GM18867 (cell line): ENCODE measurements at regions not wholly inside any gene's neighbourhood (a gene's known extent, or its start where the extent isn't known, plus 50 kb on each side); places are given as distances from the start of the nearest gene placed in this dataset.
"Not testable (repeated sequence)": the region's sequence is repeated elsewhere in the genome, so short reads cannot be mapped to it uniquely, and the experiment has no call there.

Experiments used
- ATAC-seq: cut with Tn5 transposase; IDR thresholded peaks from one replicate; pipeline ENCODE4 v1.9.1; 2021; ENCODE audit warnings: mild to moderate bottlenecking, moderate library complexity; ENCODE audit not compliant: unreplicated experiment

- no peak for ATAC-seq
Observed at GRCh38 chr13:61672756-61673155, 257.1 kb upstream of the PCDH20 start.

GRCh38 chr13:61670384-61671161 is 254.9 kb upstream of the PCDH20 start:
- no peak for ATAC-seq

GRCh38 chr13:61664801-61665705 is 249.4 kb upstream of the PCDH20 start:
- ATAC-seq, result no peak

GRCh38 chr13:61654481-61654880 is 238.8 kb upstream of the PCDH20 start:
- no peak for ATAC-seq

- no peak for ATAC-seq
Observed at GRCh38 chr13:61648547-61648946, 232.9 kb upstream of the PCDH20 start.

- ATAC-seq, result no peak
Observed at GRCh38 chr13:61612192-61612591, 196.5 kb upstream of the PCDH20 start.

- no peak for ATAC-seq
Observed at GRCh38 chr13:61608138-61608537, 192.5 kb upstream of the PCDH20 start.

- no peak for ATAC-seq
Observed at GRCh38 chr13:61600360-61601033, 184.8 kb upstream of the PCDH20 start.

GRCh38 chr13:61592489-61592888 is 176.8 kb upstream of the PCDH20 start:
- ATAC-seq, result no peak

GRCh38 chr13:61575973-61576372 is 160.3 kb upstream of the PCDH20 start:
- no peak for ATAC-seq

- no peak for ATAC-seq
Observed at GRCh38 chr13:61563645-61564044, 148.0 kb upstream of the PCDH20 start.

GRCh38 chr13:61546911-61547310 is 131.3 kb upstream of the PCDH20 start:
- ATAC-seq, result no peak

- no peak for ATAC-seq
Observed at GRCh38 chr13:61546413-61546812, 130.8 kb upstream of the PCDH20 start.

GRCh38 chr13:61536433-61536832 is 120.8 kb upstream of the PCDH20 start:
- ATAC-seq, result no peak

- no peak for ATAC-seq
Observed at GRCh38 chr13:61531383-61532065, 115.9 kb upstream of the PCDH20 start.

- not testable (repeated sequence) for ATAC-seq
Observed at GRCh38 chr13:61519214-61519613, 103.6 kb upstream of the PCDH20 start.

- ATAC-seq, result no peak
Observed at GRCh38 chr13:61508936-61509335, 93.3 kb upstream of the PCDH20 start.

- ATAC-seq, result no peak
Observed at GRCh38 chr13:61500176-61500575, 84.5 kb upstream of the PCDH20 start.

GRCh38 chr13:61495648-61496047 is 80.0 kb upstream of the PCDH20 start:
- ATAC-seq, result no peak

GRCh38 chr13:61493556-61493955 is 77.9 kb upstream of the PCDH20 start:
- ATAC-seq, result not testable (repeated sequence)

- ATAC-seq, result no peak
Observed at GRCh38 chr13:61486496-61486895, 70.8 kb upstream of the PCDH20 start.
